Stomach (tissue), 8 donors: ENCODE measurements at regions not wholly inside any gene's neighbourhood (a gene's known extent, or its start where the extent isn't known, plus 50 kb on each side); places are given as distances from the start of the nearest gene placed in this dataset.
A peak's percentile ranks its signal among the peaks of the same experiment; 100 is the strongest.

Source experiments
- DNase-seq, 2 donors: peaks; one replicate each; pipeline versions ENCODE4 v3.0.0 to v3.0.0-alpha.2; 2013 to 2019
- H3K27ac ChIP-seq, 5 donors: fragments of 200-600 bp in 4 of 5; sonication (generic) in 4 of 5; one replicate each; pipeline ENCODE4 v1.5.1; 2013 to 2019; ENCODE audit warnings: mild to moderate bottlenecking in 1 of 5, moderate library complexity in 1 of 5
- H3K27me3 ChIP-seq, 3 donors: fragments of 200-600 bp; sonication (generic); one replicate each; pipeline ENCODE4 v1.5.1; 2017 to 2019; ENCODE audit warnings: mixed run types in 1 of 3
- H3K36me3 ChIP-seq, 4 donors: fragments of 200-600 bp; sonication (generic); 1 replicate in 3 of 4; 2 replicates in 1 of 4; pipeline ENCODE4 v1.5.1; 2016 to 2019
- H3K4me1 ChIP-seq, 4 donors: fragments of 200-600 bp; sonication (generic); one replicate each; pipeline ENCODE4 v1.5.1; 2016 to 2019
- H3K4me3 ChIP-seq, 4 donors: fragments of 200-600 bp; sonication (generic) in 3 of 4; one replicate each; pipeline ENCODE4 v1.5.1; 2016 to 2019; ENCODE audit warnings: mild to moderate bottlenecking in 1 of 4
- H3K9me3 ChIP-seq, 4 donors: fragments of 200-600 bp; sonication (generic); one replicate each; pipeline ENCODE4 v1.5.1; 2016 to 2019
- CTCF ChIP-seq, 7 experiments: fragments of 450-650 bp in 4 of 7; fragments of 200-600 bp in 3 of 7; sonication (generic) in 3 of 7; IDR thresholded peaks; one replicate each; pipeline ENCODE4 v1.5.1; 2016 to 2019; ENCODE audit warnings: antibody characterized with exemption in 7 of 7, control low read depth in 2 of 7, mild to moderate bottlenecking in 1 of 7
- EP300 ChIP-seq: sonication (generic); formaldehyde crosslinking; IDR thresholded peaks from one replicate; pipeline ENCODE4 v1.6.1; 2017; ENCODE audit warnings: antibody characterized with exemption
- POLR2A ChIP-seq, 4 donors: fragments of 450-650 bp; IDR thresholded peaks; one replicate each; pipeline ENCODE4 v1.6.1; 2016; ENCODE audit warnings: antibody characterized with exemption in 4 of 4, control low read depth in 2 of 4, mild to moderate bottlenecking in 1 of 4, moderate library complexity in 1 of 4
- POLR2AphosphoS5 ChIP-seq, 3 donors: sonication (generic); formaldehyde crosslinking; IDR thresholded peaks; one replicate each; pipeline ENCODE4 v1.6.1; 2016; ENCODE audit warnings: antibody characterized with exemption in 3 of 3
- WGBS, 5 donors: extraction: QIAGEN DNeasy Blood & Tissue Kit in 3 of 5; methylation state at CpG; one replicate each; pipeline versions ENCODE4 v1.1.5 to v1.1.7; 2013 to 2018; 5-methylcytosine and 5-hydroxymethylcytosine counted together
- intact Hi-C: fragments of 100-400 bp; cut with DNase I; formaldehyde crosslinking; loops from one replicate; pipeline ENCODE4 v1.15.1; 2023; ENCODE audit warnings: low total_unique reads
- donor health status: healthy with polysubstance abuse.
- donor health status: Bipolar disorder and iron deficiency.
- donor health status: healthy.

- Histone ChIP-seq H3K4me1 (peaks cover 7 to 19% (median 13%) of the 10 kb centered on the region in 4 donors), H3K4me3 (no peak overlapping the region), H3K9me3 (peaks cover 0 to 6% (median 0%) of the 10 kb centered on the region in 4 donors), H3K36me3 (no peaks in the 10 kb centered on the region), H3K27ac (no peak overlapping the region), H3K27me3 (peaks cover 0 to 14% (median 5%) of the 10 kb centered on the region in 3 donors)
- no peak for TF ChIP-seq POLR2AphosphoS5 (IDR thresholded peaks at IDR 0.05)
- no peak for TF ChIP-seq POLR2A (IDR thresholded peaks at IDR 0.05)
- TF ChIP-seq CTCF (IDR thresholded peaks at IDR 0.05): no peak
- no peak for TF ChIP-seq EP300
- WGBS, 5 donors: 74 to 89% (median 86%) methylated on average over 4 of the region's 4 CpGs
- intact Hi-C loops: no loop called here
- DNase-seq: no peak
Measured at GRCh38 chr4:152041295-152041694, 280.5 kb upstream of the GATB start.

- TF ChIP-seq POLR2A (IDR thresholded peaks at IDR 0.05) (no peak), CTCF (IDR thresholded peaks at IDR 0.05) (no peak), EP300 (no peak), POLR2AphosphoS5 (IDR thresholded peaks at IDR 0.05) (no peak)
- H3K36me3 ChIP-seq: no peaks in the 10 kb centered on the region
- peaks cover 0 to 8% (median 4%) of the 10 kb centered on the region in 4 donors for H3K4me1 ChIP-seq
- peak overlapping the region in 1 of 5 donors; percentile 32 for H3K27ac ChIP-seq
- intact Hi-C loops: no loop called here
- peaks cover 0 to 6% (median 0%) of the 10 kb centered on the region in 4 donors for H3K9me3 ChIP-seq
- DNase-seq: no peak
- no peak overlapping the region for H3K4me3 ChIP-seq
- WGBS, 5 donors: 59 to 87% (median 80%) methylated on average over 5 of the region's 5 CpGs
- peaks cover 0 to 3% (median 0%) of the 10 kb centered on the region in 3 donors for H3K27me3 ChIP-seq
Measured at GRCh38 chr4:152039691-152040090, 278.9 kb upstream of the GATB start.

- Histone ChIP-seq H3K4me3 (no peak overlapping the region), H3K36me3 (no peaks in the 10 kb centered on the region), H3K27me3 (peaks cover 0 to 3% (median 0%) of the 10 kb centered on the region in 3 donors), H3K4me1 (peaks cover 0 to 8% (median 4%) of the 10 kb centered on the region in 4 donors), H3K9me3 (peaks cover 0 to 6% (median 0%) of the 10 kb centered on the region in 4 donors), H3K27ac (peak overlapping the region in 1 of 5 donors; percentile 68)
- intact Hi-C loops: no loop called here
- no peak for DNase-seq
- WGBS, 5 donors: 66 to 85% (median 82%) methylated on average over 11 of the region's 11 CpGs
- TF ChIP-seq POLR2AphosphoS5 (IDR thresholded peaks at IDR 0.05) (peak in 1 of 3 donors; percentile 77), POLR2A (IDR thresholded peaks at IDR 0.05) (no peak), EP300 (peak; percentile 77), CTCF (IDR thresholded peaks at IDR 0.05) (no peak)
Measured at GRCh38 chr4:152039023-152039481, 278.2 kb upstream of the GATB start.

- Histone ChIP-seq H3K9me3 (peaks cover 0 to 4% (median 0%) of the 10 kb centered on the region in 4 donors), H3K27me3 (no peaks in the 10 kb centered on the region), H3K4me3 (no peak overlapping the region), H3K27ac (peak overlapping the region in 2 of 5 donors; percentile 16 to 68), H3K36me3 (no peaks in the 10 kb centered on the region), H3K4me1 (peaks cover 0 to 8% (median 4%) of the 10 kb centered on the region in 4 donors)
- DNase-seq: no peak
- TF ChIP-seq POLR2AphosphoS5 (IDR thresholded peaks at IDR 0.05) (peak in 2 of 3 donors; percentile 63 to 73), EP300 (no peak)
- WGBS, 5 donors: 48 to 67% (median 54%) methylated on average over 3 of the region's 3 CpGs
- intact Hi-C loops: no loop called here
Measured at GRCh38 chr4:152038238-152038637, 277.4 kb upstream of the GATB start.

GRCh38 chr4:152037435-152037834 is 276.6 kb upstream of the GATB start:
- TF ChIP-seq POLR2A (IDR thresholded peaks at IDR 0.05): no peak
- TF ChIP-seq EP300: no peak
- TF ChIP-seq CTCF (IDR thresholded peaks at IDR 0.05): no peak
- no peak for TF ChIP-seq POLR2AphosphoS5 (IDR thresholded peaks at IDR 0.05)
- H3K27ac ChIP-seq: peak overlapping the region in 1 of 5 donors; percentile 68
- 87 to 98% (median 88%) methylated on average over 1 of the region's 1 CpG for WGBS, 5 donors

More at GRCh38 chr4:152037435-152037834, 276.6 kb upstream of the GATB start:
- no peaks in the 10 kb centered on the region for H3K36me3 ChIP-seq
- H3K4me3 ChIP-seq: no peak overlapping the region
- DNase-seq: no peak
- no peaks in the 10 kb centered on the region for H3K27me3 ChIP-seq
- H3K4me1 ChIP-seq: peaks cover 0 to 8% (median 4%) of the 10 kb centered on the region in 4 donors
- intact Hi-C loops: no loop called here
- H3K9me3 ChIP-seq: no peaks in the 10 kb centered on the region
